ENCODE measurements at regions not wholly inside any gene's neighbourhood (a gene's known extent, or its start where the extent isn't known, plus 50 kb on each side); places are given as distances from the start of the nearest gene placed in this dataset.

DNA sequence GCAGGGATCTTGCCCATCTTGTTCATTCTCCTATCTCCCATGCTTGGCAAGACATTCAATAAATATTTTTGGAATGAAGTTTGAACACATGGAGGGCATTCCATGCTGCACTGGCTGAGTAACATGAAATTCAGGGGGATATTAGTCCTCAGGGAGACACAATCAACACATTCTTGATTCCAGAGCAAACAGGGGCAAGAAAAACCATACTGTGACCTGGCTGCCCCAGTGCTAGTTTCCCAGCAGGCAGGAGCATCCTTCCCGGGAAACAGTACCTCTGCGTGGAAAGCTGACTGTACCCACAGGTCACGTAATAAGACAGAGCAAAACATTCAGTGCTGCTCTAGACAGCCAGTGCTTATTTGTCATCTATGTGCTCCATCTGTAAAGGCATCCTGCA lies 66.3 kb upstream of the SPOCK1 start:
- TF ChIP-seq, protein P1, sequence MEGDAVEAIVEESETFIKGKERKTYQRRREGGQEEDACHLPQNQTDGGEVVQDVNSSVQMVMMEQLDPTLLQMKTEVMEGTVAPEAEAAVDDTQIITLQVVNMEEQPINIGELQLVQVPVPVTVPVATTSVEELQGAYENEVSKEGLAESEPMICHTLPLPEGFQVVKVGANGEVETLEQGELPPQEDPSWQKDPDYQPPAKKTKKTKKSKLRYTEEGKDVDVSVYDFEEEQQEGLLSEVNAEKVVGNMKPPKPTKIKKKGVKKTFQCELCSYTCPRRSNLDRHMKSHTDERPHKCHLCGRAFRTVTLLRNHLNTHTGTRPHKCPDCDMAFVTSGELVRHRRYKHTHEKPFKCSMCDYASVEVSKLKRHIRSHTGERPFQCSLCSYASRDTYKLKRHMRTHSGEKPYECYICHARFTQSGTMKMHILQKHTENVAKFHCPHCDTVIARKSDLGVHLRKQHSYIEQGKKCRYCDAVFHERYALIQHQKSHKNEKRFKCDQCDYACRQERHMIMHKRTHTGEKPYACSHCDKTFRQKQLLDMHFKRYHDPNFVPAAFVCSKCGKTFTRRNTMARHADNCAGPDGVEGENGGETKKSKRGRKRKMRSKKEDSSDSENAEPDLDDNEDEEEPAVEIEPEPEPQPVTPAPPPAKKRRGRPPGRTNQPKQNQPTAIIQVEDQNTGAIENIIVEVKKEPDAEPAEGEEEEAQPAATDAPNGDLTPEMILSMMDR (IDR thresholded peaks at IDR 0.05): no peak
- TF ChIP-seq IRF1 (CRISPR knock-in tag; IDR thresholded peaks at IDR 0.05) (no peak), JUN (CRISPR knock-in tag; IDR thresholded peaks at IDR 0.05) (no peak), SP1 (CRISPR knock-in tag; conservative IDR thresholded peaks at IDR 0.05) (no peak), NR3C1 (CRISPR knock-in tag; conservative IDR thresholded peaks at IDR 0.05; ENCODE audit: low read depth) (no peak), ZNF121 (CRISPR knock-in tag; IDR thresholded peaks at IDR 0.05) (no peak), MYBL2 (CRISPR knock-in tag; IDR thresholded peaks at IDR 0.05) (no peak)
- TF ChIP-seq, protein P2, sequence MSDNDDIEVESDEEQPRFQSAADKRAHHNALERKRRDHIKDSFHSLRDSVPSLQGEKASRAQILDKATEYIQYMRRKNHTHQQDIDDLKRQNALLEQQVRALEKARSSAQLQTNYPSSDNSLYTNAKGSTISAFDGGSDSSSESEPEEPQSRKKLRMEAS (CRISPR knock-in tag; IDR thresholded peaks at IDR 0.05): no peak
- TF ChIP-seq, protein P3, sequence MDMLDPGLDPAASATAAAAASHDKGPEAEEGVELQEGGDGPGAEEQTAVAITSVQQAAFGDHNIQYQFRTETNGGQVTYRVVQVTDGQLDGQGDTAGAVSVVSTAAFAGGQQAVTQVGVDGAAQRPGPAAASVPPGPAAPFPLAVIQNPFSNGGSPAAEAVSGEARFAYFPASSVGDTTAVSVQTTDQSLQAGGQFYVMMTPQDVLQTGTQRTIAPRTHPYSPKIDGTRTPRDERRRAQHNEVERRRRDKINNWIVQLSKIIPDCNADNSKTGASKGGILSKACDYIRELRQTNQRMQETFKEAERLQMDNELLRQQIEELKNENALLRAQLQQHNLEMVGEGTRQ (CRISPR knock-in tag; IDR thresholded peaks at IDR 0.05): no peak

All from WTC11 (cell line).